CD4-positive, alpha-beta memory T cell (primary cell): ENCODE measurements at regions not wholly inside any gene's neighbourhood (a gene's known extent, or its start where the extent isn't known, plus 50 kb on each side); places are given as distances from the start of the nearest gene placed in this dataset.

Experiments used
- CTCF ChIA-PET: fragments of 350-600 bp; sonication (Branson Sonifier 250); formaldehyde crosslinking; loops from one replicate; lab custom pipeline; 2021; ENCODE audit warnings: inconsistent platforms; ENCODE audit not compliant: partially characterized antibody; lab: Charles Lee
- POLR2A ChIA-PET: fragments of 350-600 bp; sonication (Branson Sonifier 250); formaldehyde crosslinking; loops from one replicate; lab custom pipeline; 2021; ENCODE audit not compliant: partially characterized antibody; lab: Charles Lee
- DNase-seq, 5 donors: peaks; one replicate each; pipeline versions ENCODE4 v3.0.0 to v3.0.0-alpha.2; 2020 to 2022; ENCODE audit warnings: mixed read lengths in 1 of 5
- H3K27ac ChIP-seq: one replicate; pipeline ENCODE4 v1.7.0; 2013; ENCODE audit warnings: low read depth, low read length
- H3K27me3 ChIP-seq: 2 replicates; pipeline ENCODE4 v1.7.0; 2013; ENCODE audit warnings: mild to moderate bottlenecking, low read length, moderate library complexity; ENCODE audit not compliant: insufficient read depth
- H3K36me3 ChIP-seq: 2 replicates; pipeline ENCODE4 v1.7.0; 2013; ENCODE audit warnings: mild to moderate bottlenecking, low read length, moderate library complexity; ENCODE audit not compliant: insufficient read depth
- H3K4me1 ChIP-seq: 2 replicates; pipeline ENCODE4 v1.7.0; 2013; ENCODE audit warnings: mild to moderate bottlenecking, low read length, moderate library complexity; ENCODE audit not compliant: insufficient read depth
- H3K4me3 ChIP-seq, 2 donors: one replicate each; pipeline ENCODE4 v1.7.0; 2013; ENCODE audit warnings: low read length in 2 of 2, mild to moderate bottlenecking in 1 of 2
- H3K9me3 ChIP-seq, 2 donors: one replicate each; pipeline ENCODE4 v1.7.0; 2013; ENCODE audit warnings: low read length in 2 of 2, control low read depth in 1 of 2; ENCODE audit not compliant: control insufficient read depth in 1 of 2
- H3K27ac Mint-ChIP-seq, 7 donors: one replicate each; pipeline ENCODE4 v1.8.0; 2020 to 2021; ENCODE audit warnings: mixed read lengths in 7 of 7, mild to moderate bottlenecking in 6 of 7, inconsistent platforms in 3 of 7, moderate library complexity in 3 of 7
- H3K27me3 Mint-ChIP-seq, 2 donors: one replicate each; pipeline ENCODE4 v1.8.0; 2020 to 2021; ENCODE audit warnings: mixed read lengths in 2 of 2
- H3K36me3 Mint-ChIP-seq, 2 donors: one replicate each; pipeline ENCODE4 v1.8.0; 2020 to 2021; ENCODE audit warnings: mixed read lengths in 2 of 2, inconsistent platforms in 1 of 2, mild to moderate bottlenecking in 1 of 2
- H3K4me1 Mint-ChIP-seq, 4 donors: one replicate each; pipeline ENCODE4 v1.8.0; 2020 to 2021; ENCODE audit warnings: mixed read lengths in 4 of 4, mild to moderate bottlenecking in 1 of 4
- H3K4me3 Mint-ChIP-seq, 8 donors: one replicate each; pipeline ENCODE4 v1.8.0; 2020 to 2021; ENCODE audit warnings: mixed read lengths in 8 of 8, mild to moderate bottlenecking in 7 of 8, moderate library complexity in 6 of 8, inconsistent platforms in 3 of 8
- H3K9me3 Mint-ChIP-seq, 8 donors: one replicate each; pipeline ENCODE4 v1.8.0; 2020 to 2021; ENCODE audit warnings: mixed read lengths in 8 of 8, mild to moderate bottlenecking in 5 of 8, inconsistent platforms in 3 of 8, moderate library complexity in 1 of 8
- intact Hi-C: fragments of 100-400 bp; cut with micrococcal nuclease; formaldehyde crosslinking; loops from one replicate; pipeline ENCODE4 v1.15.1; 2023

GRCh38 chr14:53452005-53452673 is 299.0 kb upstream of the DDHD1 start:
- Mint-ChIP-seq H3K9me3 (peaks cover 0 to 8% (median 0%) of the 10 kb centered on the region in 8 donors), H3K27ac (no peak overlapping the region), H3K4me3 (no peak overlapping the region), H3K27me3 (no peaks in the 10 kb centered on the region), H3K36me3 (no peaks in the 10 kb centered on the region), H3K4me1 (no peaks in the 10 kb centered on the region)
- Histone ChIP-seq H3K36me3 (no peaks in the 10 kb centered on the region), H3K27me3 (no peaks in the 10 kb centered on the region), H3K9me3 (no peaks in the 10 kb centered on the region), H3K27ac (no peak overlapping the region), H3K4me3 (no peak overlapping the region), H3K4me1 (no peaks in the 10 kb centered on the region)
- ChIA-PET POLR2A (no interaction called here), CTCF (no interaction called here)
- DNase-seq = no peak
- intact Hi-C loops = no loop called here

- POLR2A ChIA-PET = no interaction called here
- intact Hi-C loops = no loop called here
- H3K27ac ChIP-seq = no peak overlapping the region
- no peak overlapping the region for H3K27ac Mint-ChIP-seq
- no peak for DNase-seq
- CTCF ChIA-PET = no interaction called here
- no peaks in the 10 kb centered on the region for H3K36me3 Mint-ChIP-seq
- H3K9me3 ChIP-seq = no peaks in the 10 kb centered on the region
- no peak overlapping the region for H3K4me3 ChIP-seq
- H3K4me1 Mint-ChIP-seq = no peaks in the 10 kb centered on the region
- no peaks in the 10 kb centered on the region for H3K36me3 ChIP-seq
- peaks cover 0 to 8% (median 2%) of the 10 kb centered on the region in 8 donors for H3K9me3 Mint-ChIP-seq
- H3K4me1 ChIP-seq = no peaks in the 10 kb centered on the region
- H3K27me3 Mint-ChIP-seq = no peaks in the 10 kb centered on the region
- H3K4me3 Mint-ChIP-seq = no peak overlapping the region
- no peaks in the 10 kb centered on the region for H3K27me3 ChIP-seq
Observed at GRCh38 chr14:53450871-53451270, 297.7 kb upstream of the DDHD1 start.

GRCh38 chr14:53448682-53449081 is 295.6 kb upstream of the DDHD1 start:
- Mint-ChIP-seq H3K36me3 (no peaks in the 10 kb centered on the region), H3K27me3 (no peaks in the 10 kb centered on the region), H3K9me3 (peaks cover 0 to 13% (median 5%) of the 10 kb centered on the region in 8 donors), H3K27ac (no peak overlapping the region), H3K4me1 (no peaks in the 10 kb centered on the region), H3K4me3 (no peak overlapping the region)
- no peak for DNase-seq
- POLR2A ChIA-PET = no interaction called here
- H3K36me3 ChIP-seq = no peaks in the 10 kb centered on the region
- CTCF ChIA-PET = no interaction called here
- H3K4me3 ChIP-seq = no peak overlapping the region
- H3K4me1 ChIP-seq = no peaks in the 10 kb centered on the region
- no peaks in the 10 kb centered on the region for H3K27me3 ChIP-seq
- no peaks in the 10 kb centered on the region for H3K9me3 ChIP-seq
- intact Hi-C loops = no loop called here
- H3K27ac ChIP-seq = no peak overlapping the region

- H3K9me3 Mint-ChIP-seq = peaks cover 0 to 14% (median 8%) of the 10 kb centered on the region in 8 donors
Observed at GRCh38 chr14:53444677-53445312, 291.7 kb upstream of the DDHD1 start.

GRCh38 chr14:53441789-53442188 is 288.7 kb upstream of the DDHD1 start:
- no peaks in the 10 kb centered on the region for H3K4me1 ChIP-seq
- no peaks in the 10 kb centered on the region for H3K27me3 ChIP-seq
- no peaks in the 10 kb centered on the region for H3K27me3 Mint-ChIP-seq
- no peak overlapping the region for H3K27ac ChIP-seq
- H3K4me1 Mint-ChIP-seq = no peaks in the 10 kb centered on the region
- no peak for DNase-seq
- no peaks in the 10 kb centered on the region for H3K36me3 ChIP-seq
- no peaks in the 10 kb centered on the region for H3K36me3 Mint-ChIP-seq
- H3K27ac Mint-ChIP-seq = no peak overlapping the region
- no peak overlapping the region for H3K4me3 Mint-ChIP-seq
- intact Hi-C loops = no loop called here
- no peak overlapping the region for H3K4me3 ChIP-seq
- peaks cover 4 to 23% (median 7%) of the 10 kb centered on the region in 8 donors for H3K9me3 Mint-ChIP-seq
- POLR2A ChIA-PET = no interaction called here
- H3K9me3 ChIP-seq = no peaks in the 10 kb centered on the region
- CTCF ChIA-PET = no interaction called here

More at GRCh38 chr14:53444677-53445312, 291.7 kb upstream of the DDHD1 start:
- no peaks in the 10 kb centered on the region for H3K4me1 Mint-ChIP-seq
- ChIA-PET POLR2A (no interaction called here), CTCF (no interaction called here)
- no peaks in the 10 kb centered on the region for H3K9me3 ChIP-seq
- H3K27ac ChIP-seq = no peak overlapping the region
- H3K36me3 ChIP-seq = no peaks in the 10 kb centered on the region
- H3K4me1 ChIP-seq = no peaks in the 10 kb centered on the region
- H3K27ac Mint-ChIP-seq = no peak overlapping the region
- no peak overlapping the region for H3K4me3 Mint-ChIP-seq
- intact Hi-C loops = no loop called here
- H3K27me3 Mint-ChIP-seq = no peaks in the 10 kb centered on the region
- no peak overlapping the region for H3K4me3 ChIP-seq
- DNase-seq = no peak
- no peaks in the 10 kb centered on the region for H3K27me3 ChIP-seq
- H3K36me3 Mint-ChIP-seq = no peaks in the 10 kb centered on the region

- no peaks in the 10 kb centered on the region for H3K4me1 Mint-ChIP-seq
- ChIA-PET POLR2A (no interaction called here), CTCF (no interaction called here)
- H3K9me3 Mint-ChIP-seq = peaks cover 0 to 17% (median 7%) of the 10 kb centered on the region in 8 donors
- no peaks in the 10 kb centered on the region for H3K27me3 ChIP-seq
- H3K9me3 ChIP-seq = no peaks in the 10 kb centered on the region
- H3K36me3 Mint-ChIP-seq = no peaks in the 10 kb centered on the region
- DNase-seq = no peak
- H3K4me3 ChIP-seq = no peak overlapping the region
- no peak overlapping the region for H3K27ac Mint-ChIP-seq
- H3K4me3 Mint-ChIP-seq = no peak overlapping the region
- intact Hi-C loops = no loop called here
- H3K27ac ChIP-seq = no peak overlapping the region
- H3K4me1 ChIP-seq = no peaks in the 10 kb centered on the region
- H3K27me3 Mint-ChIP-seq = no peaks in the 10 kb centered on the region
- H3K36me3 ChIP-seq = no peaks in the 10 kb centered on the region
Observed at GRCh38 chr14:53437858-53438257, 284.7 kb upstream of the DDHD1 start.

GRCh38 chr14:53432378-53432802 is 279.3 kb upstream of the DDHD1 start:
- Mint-ChIP-seq H3K4me3 (no peak overlapping the region), H3K36me3 (no peaks in the 10 kb centered on the region), H3K4me1 (no peaks in the 10 kb centered on the region), H3K9me3 (peaks cover 0 to 22% (median 13%) of the 10 kb centered on the region in 8 donors), H3K27me3 (no peaks in the 10 kb centered on the region), H3K27ac (no peak overlapping the region)
- ChIA-PET CTCF (interaction anchor here (1.2 kb wide), 1 partner anchor 10 kb away, joined by 3 read pairs; no protein-coding TSS in a partner anchor), POLR2A (no interaction called here)
- intact Hi-C loops = no loop called here
- Histone ChIP-seq H3K4me1 (no peaks in the 10 kb centered on the region), H3K9me3 (no peaks in the 10 kb centered on the region), H3K4me3 (no peak overlapping the region), H3K36me3 (no peaks in the 10 kb centered on the region), H3K27ac (no peak overlapping the region), H3K27me3 (no peaks in the 10 kb centered on the region)
- no peak for DNase-seq
